ENCODE measurements at regions not wholly inside any gene's neighbourhood (a gene's known extent, or its start where the extent isn't known, plus 50 kb on each side); places are given as distances from the start of the nearest gene placed in this dataset.

DNA sequence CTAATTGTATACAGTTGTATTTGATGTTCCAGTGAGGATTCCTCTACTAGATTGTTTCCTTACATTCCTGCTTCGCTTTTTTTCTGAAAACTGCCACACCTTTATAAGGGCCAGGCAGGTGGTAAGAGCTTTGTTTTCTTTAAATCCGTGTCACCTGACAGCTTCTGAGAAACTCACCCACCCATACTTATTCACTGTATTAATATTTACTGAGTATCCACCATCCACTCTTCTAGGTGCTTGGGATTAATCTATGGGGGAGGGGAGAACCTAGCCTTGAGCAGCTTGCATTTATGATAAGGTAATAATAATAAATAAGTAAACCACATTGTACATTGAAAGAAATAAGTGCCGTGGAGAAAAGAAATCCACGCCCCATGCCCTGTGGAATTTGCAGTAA lies 174.7 kb upstream of the AGAP1 start (continued):
- no peak for TF ChIP-seq BRCA1 (IDR thresholded peaks at IDR 0.05; ENCODE audit: low read depth, low read length)
- TF ChIP-seq FOSL1 (IDR thresholded peaks at IDR 0.05; ENCODE audit: insufficient read depth, low read depth, low read length) = no peak
- no peak for TF ChIP-seq MAFK (IDR thresholded peaks at IDR 0.05; ENCODE audit: low read depth, low read length)
- TF ChIP-seq RFX5 (IDR thresholded peaks at IDR 0.05; ENCODE audit: borderline replicate concordance, low read depth, low read length) = no peak
- no peak for TF ChIP-seq CREB1 (IDR thresholded peaks at IDR 0.05)
